ENCODE measurements at regions not wholly inside any gene's neighbourhood (a gene's known extent, or its start where the extent isn't known, plus 50 kb on each side); places are given as distances from the start of the nearest gene placed in this dataset.

GRCh38 chr17:77494664-77495435, 354.1 kb downstream of the SEC14L1 start:
- DNase-seq (ENCODE audit: extremely low read depth in 1 of 2, low read depth in 1 of 2): no peak

- no peak for DNase-seq (ENCODE audit: extremely low read depth in 1 of 2, low read depth in 1 of 2)
Observed at GRCh38 chr17:77495575-77495974, 354.8 kb downstream of the SEC14L1 start.

- DNase-seq (ENCODE audit: extremely low read depth in 1 of 2, low read depth in 1 of 2): no peak
Observed at GRCh38 chr17:77496401-77496801, 355.6 kb downstream of the SEC14L1 start.

GRCh38 chr17:77496831-77497577, 356.2 kb downstream of the SEC14L1 start:
- no peak for DNase-seq (ENCODE audit: extremely low read depth in 1 of 2, low read depth in 1 of 2)

GRCh38 chr17:77497578-77497934, 356.8 kb downstream of the SEC14L1 start:
- DNase-seq (ENCODE audit: extremely low read depth in 1 of 2, low read depth in 1 of 2): no peak

- no peak for DNase-seq (ENCODE audit: extremely low read depth in 1 of 2, low read depth in 1 of 2)
Observed at GRCh38 chr17:77498091-77498741, 357.4 kb downstream of the SEC14L1 start.

GRCh38 chr17:77498791-77499698, 358.3 kb downstream of the SEC14L1 start:
- DNase-seq (ENCODE audit: extremely low read depth in 1 of 2, low read depth in 1 of 2): no peak

- DNase-seq (ENCODE audit: extremely low read depth in 1 of 2, low read depth in 1 of 2): no peak
Observed at GRCh38 chr17:77499699-77500435, 359.1 kb downstream of the SEC14L1 start.

GRCh38 chr17:77501101-77501566, 360.4 kb downstream of the SEC14L1 start:
- no peak for DNase-seq (ENCODE audit: extremely low read depth in 1 of 2, low read depth in 1 of 2)

- DNase-seq (ENCODE audit: extremely low read depth in 1 of 2, low read depth in 1 of 2): no peak
Observed at GRCh38 chr17:77501751-77502625, 361.2 kb downstream of the SEC14L1 start.

- DNase-seq (ENCODE audit: extremely low read depth in 1 of 2, low read depth in 1 of 2): no peak
Observed at GRCh38 chr17:77502626-77503292, 362.0 kb downstream of the SEC14L1 start.

GRCh38 chr17:77503293-77503655, 362.5 kb downstream of the SEC14L1 start:
- no peak for DNase-seq (ENCODE audit: extremely low read depth in 1 of 2, low read depth in 1 of 2)

- DNase-seq (ENCODE audit: extremely low read depth in 1 of 2, low read depth in 1 of 2): no peak
Observed at GRCh38 chr17:77503916-77504651, 363.3 kb downstream of the SEC14L1 start.

GRCh38 chr17:77504652-77505155, 363.9 kb downstream of the SEC14L1 start:
- no peak for DNase-seq (ENCODE audit: extremely low read depth in 1 of 2, low read depth in 1 of 2)

- DNase-seq (ENCODE audit: extremely low read depth in 1 of 2, low read depth in 1 of 2): no peak
Observed at GRCh38 chr17:77505181-77505639, 364.4 kb downstream of the SEC14L1 start.

- DNase-seq (ENCODE audit: extremely low read depth in 1 of 2, low read depth in 1 of 2): no peak
Observed at GRCh38 chr17:77506371-77506991, 365.7 kb downstream of the SEC14L1 start.
